Cerebellar nuclear complex (tissue), 1 donor: ENCODE measurements at regions not wholly inside any gene's neighbourhood (a gene's known extent, or its start where the extent isn't known, plus 50 kb on each side); places are given as distances from the start of the nearest gene placed in this dataset.

Experiments
- DNase-seq, 2 experiments: peaks; one replicate each; lab custom pipeline; 2025; lab: John Stamatoyannopoulos, UW

GRCh38 chr6:81818901-81819361 lies 66.5 kb upstream of the TENT5A start:
- DNase-seq: no peak

GRCh38 chr6:81816380-81816779 lies 63.9 kb upstream of the TENT5A start:
- no peak for DNase-seq

GRCh38 chr6:81814370-81815076 lies 62.0 kb upstream of the TENT5A start:
- DNase-seq: no peak

- no peak for DNase-seq
These were observed 60.8 kb upstream of the TENT5A start for GRCh38 chr6:81813305-81813704.

- DNase-seq: no peak
These were observed 59.9 kb upstream of the TENT5A start for GRCh38 chr6:81812401-81812800.

- DNase-seq: no peak
These were observed 56.5 kb upstream of the TENT5A start for GRCh38 chr6:81808851-81809570.

- no peak for DNase-seq
These were observed 54.5 kb upstream of the TENT5A start for GRCh38 chr6:81806793-81807565.

GRCh38 chr6:81802356-81802755 lies 49.9 kb upstream of the TENT5A start:
- no peak for DNase-seq
